Activated CD4-positive, alpha-beta T cell treated with anti-CD3 and anti-CD28 coated beads, Interleukin-2, amount 10 ng/mL, durations not matched to agents 7 days and 5 days (primary cell): ENCODE measurements at regions not wholly inside any gene's neighbourhood (a gene's known extent, or its start where the extent isn't known, plus 50 kb on each side); places are given as distances from the start of the nearest gene placed in this dataset.
"Not testable (repeated sequence)": the region's sequence is repeated elsewhere in the genome, so short reads cannot be mapped to it uniquely, and the experiment has no call there.

Experiments
- CTCF ChIA-PET: fragments of 350-600 bp; sonication (Branson Sonifier 250); formaldehyde crosslinking; loops from one replicate; lab custom pipeline; 2021; ENCODE audit warnings: antibody characterized with exemption; lab: Charles Lee
- POLR2A ChIA-PET: fragments of 350-600 bp; sonication (Branson Sonifier 250); formaldehyde crosslinking; loops from one replicate; lab custom pipeline; 2021; ENCODE audit warnings: antibody characterized with exemption; lab: Charles Lee
- DNase-seq: peaks from one replicate; pipeline ENCODE4 v3.0.0-alpha.2; 2020
- H3K27ac Mint-ChIP-seq: one replicate; pipeline ENCODE4 v1.8.0; 2021; ENCODE audit warnings: mild to moderate bottlenecking, moderate library complexity, mixed read lengths
- H3K27me3 Mint-ChIP-seq: one replicate; pipeline ENCODE4 v1.8.0; 2021; ENCODE audit warnings: mixed read lengths
- H3K36me3 Mint-ChIP-seq: one replicate; pipeline ENCODE4 v1.8.0; 2021; ENCODE audit warnings: low read depth, mixed read lengths
- H3K4me1 Mint-ChIP-seq: one replicate; pipeline ENCODE4 v1.8.0; 2021; ENCODE audit warnings: mixed read lengths
- H3K4me3 Mint-ChIP-seq: one replicate; pipeline ENCODE4 v1.8.0; 2021; ENCODE audit warnings: mild to moderate bottlenecking, moderate library complexity, mixed read lengths
- H3K9me3 Mint-ChIP-seq: one replicate; pipeline ENCODE4 v1.8.0; 2021; ENCODE audit warnings: mixed read lengths

- Mint-ChIP-seq H3K9me3 (peaks cover 7% of the 10 kb centered on the region), H3K4me1 (no peaks in the 10 kb centered on the region), H3K27me3 (no peaks in the 10 kb centered on the region), H3K27ac (no peak overlapping the region), H3K36me3 (peaks cover 1% of the 10 kb centered on the region), H3K4me3 (no peak overlapping the region)
- ChIA-PET POLR2A (no interaction called here), CTCF (no interaction called here)
- no peak for DNase-seq
Measured at GRCh38 chr2:160575368-160575767, 81.8 kb upstream of the RBMS1 start.

- H3K4me1 Mint-ChIP-seq = no peaks in the 10 kb centered on the region
- H3K9me3 Mint-ChIP-seq = peaks cover 7% of the 10 kb centered on the region
- H3K4me3 Mint-ChIP-seq = no peak overlapping the region
- H3K36me3 Mint-ChIP-seq = peaks cover 1% of the 10 kb centered on the region
- H3K27ac Mint-ChIP-seq = no peak overlapping the region
- CTCF ChIA-PET = no interaction called here
- no peaks in the 10 kb centered on the region for H3K27me3 Mint-ChIP-seq
- POLR2A ChIA-PET = no interaction called here
- no peak for DNase-seq
Measured at GRCh38 chr2:160576054-160576499, 82.5 kb upstream of the RBMS1 start.

- CTCF ChIA-PET, H3K27me3 Mint-ChIP-seq, H3K27ac Mint-ChIP-seq, DNase-seq, H3K4me3 Mint-ChIP-seq, H3K9me3 Mint-ChIP-seq, H3K36me3 Mint-ChIP-seq, H3K4me1 Mint-ChIP-seq, POLR2A ChIA-PET: not testable (repeated sequence)
Measured at GRCh38 chr2:160577081-160577480, 83.5 kb upstream of the RBMS1 start.

DNA sequence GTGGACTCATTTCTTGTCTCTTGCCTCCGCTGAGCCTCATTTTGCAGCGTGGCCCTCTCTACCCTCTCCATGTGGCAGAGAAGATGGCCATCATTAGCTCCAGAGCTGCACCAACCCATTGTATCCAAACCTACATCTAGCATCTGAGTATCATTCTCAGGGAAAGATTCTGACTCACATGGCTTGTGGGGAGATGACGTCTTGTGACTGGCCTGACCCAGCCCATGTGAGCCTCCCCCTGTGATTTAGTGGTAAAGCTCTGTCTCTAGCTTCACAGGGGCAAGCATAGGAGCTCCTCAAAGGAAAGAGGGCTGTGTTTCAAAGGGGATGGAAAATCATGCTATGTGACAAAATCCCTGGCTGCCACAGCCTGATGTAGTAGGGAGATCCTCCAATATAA is 87.4 kb upstream of the RBMS1 start:
- Mint-ChIP-seq H3K9me3 (peaks cover 3% of the 10 kb centered on the region), H3K27me3 (no peaks in the 10 kb centered on the region), H3K36me3 (no peaks in the 10 kb centered on the region), H3K4me1 (peaks cover 5% of the 10 kb centered on the region), H3K4me3 (no peak overlapping the region), H3K27ac (no peak overlapping the region)
- POLR2A ChIA-PET = no interaction called here
- no peak for DNase-seq
- CTCF ChIA-PET = interaction anchor here (0.6 kb wide), 2 partner anchors 151 to 175 kb away, joined by 3 read pairs; no protein-coding TSS in a partner anchor

DNA sequence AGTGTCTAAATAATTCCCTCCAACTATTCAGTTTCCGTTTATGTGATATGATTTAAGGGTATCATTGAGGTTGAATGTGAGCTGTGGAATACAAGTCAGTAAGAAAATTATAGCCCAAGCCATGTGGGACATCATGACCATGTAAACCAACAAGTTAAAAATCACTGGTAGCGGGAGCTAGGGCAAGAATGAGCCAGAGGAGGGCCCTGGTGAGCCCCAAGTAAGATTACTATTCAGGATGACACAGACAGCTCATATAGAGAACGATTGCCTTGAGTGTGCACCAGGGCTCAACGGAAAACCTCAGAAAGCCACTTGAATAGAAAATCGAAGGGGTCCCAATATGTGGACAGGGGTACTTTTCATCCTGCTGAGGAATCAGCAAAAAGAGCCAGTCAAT is 87.8 kb upstream of the RBMS1 start:
- Mint-ChIP-seq H3K27ac (no peak overlapping the region), H3K27me3 (no peaks in the 10 kb centered on the region), H3K9me3 (peaks cover 3% of the 10 kb centered on the region), H3K36me3 (no peaks in the 10 kb centered on the region), H3K4me1 (peaks cover 5% of the 10 kb centered on the region), H3K4me3 (no peak overlapping the region)
- DNase-seq = no peak
- CTCF ChIA-PET = interaction anchor here (0.6 kb wide), 1 partner anchor 152 kb away, joined by 3 read pairs; no protein-coding TSS in a partner anchor
- POLR2A ChIA-PET = no interaction called here

- no peaks in the 10 kb centered on the region for H3K36me3 Mint-ChIP-seq
- H3K27ac Mint-ChIP-seq = no peak overlapping the region
- H3K9me3 Mint-ChIP-seq = peaks cover 3% of the 10 kb centered on the region
- POLR2A ChIA-PET = no interaction called here
- no peaks in the 10 kb centered on the region for H3K27me3 Mint-ChIP-seq
- H3K4me3 Mint-ChIP-seq = no peak overlapping the region
- DNase-seq = no peak
- peaks cover 5% of the 10 kb centered on the region for H3K4me1 Mint-ChIP-seq
- CTCF ChIA-PET = interaction anchor here (0.6 kb wide), 2 partner anchors 29 to 40 kb away, joined by 3 to 4 read pairs; no protein-coding TSS in a partner anchor
Measured at GRCh38 chr2:160582081-160582480, 88.5 kb upstream of the RBMS1 start.

DNA sequence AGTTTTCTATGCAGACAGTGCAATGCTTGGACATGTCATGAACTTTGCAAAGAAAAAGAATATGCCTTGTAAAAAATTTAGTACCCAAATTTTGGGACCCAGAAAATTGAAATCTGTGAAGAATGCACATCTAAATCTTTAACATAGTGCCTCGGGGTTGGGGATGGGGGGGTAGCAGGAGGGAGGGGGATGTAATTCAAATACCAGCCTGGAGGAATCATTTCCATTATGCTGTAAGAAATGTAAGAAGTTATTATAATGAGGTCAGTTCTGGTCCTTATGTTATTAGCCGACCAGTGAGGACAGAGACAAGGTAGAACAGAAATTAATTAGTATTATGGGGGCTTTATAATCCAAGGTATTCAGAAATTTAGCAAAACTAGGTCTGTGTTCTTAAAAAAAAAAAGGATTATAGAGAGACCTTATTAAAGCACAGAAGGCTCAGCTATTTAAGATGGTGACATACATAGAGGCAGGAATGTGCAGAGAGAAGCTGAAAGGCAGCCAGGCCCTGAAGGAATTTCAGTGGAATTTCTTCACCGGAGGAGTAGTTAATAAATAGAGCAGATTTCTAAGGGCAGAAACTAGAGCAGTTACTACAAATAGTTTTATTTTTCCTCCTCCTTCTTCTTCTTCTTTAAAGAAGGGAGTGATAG is 89.0 kb upstream of the RBMS1 start:
- Mint-ChIP-seq H3K36me3 (no peaks in the 10 kb centered on the region), H3K9me3 (no peaks in the 10 kb centered on the region), H3K27ac (no peak overlapping the region), H3K27me3 (no peaks in the 10 kb centered on the region), H3K4me3 (no peak overlapping the region), H3K4me1 (peaks cover 5% of the 10 kb centered on the region)
- POLR2A ChIA-PET = no interaction called here
- no peak for DNase-seq
- CTCF ChIA-PET = interaction anchor here (0.6 to 1.0 kb wide), 2 partner anchors 28 to 65 kb away, joined by 3 read pairs; no protein-coding TSS in a partner anchor

DNA sequence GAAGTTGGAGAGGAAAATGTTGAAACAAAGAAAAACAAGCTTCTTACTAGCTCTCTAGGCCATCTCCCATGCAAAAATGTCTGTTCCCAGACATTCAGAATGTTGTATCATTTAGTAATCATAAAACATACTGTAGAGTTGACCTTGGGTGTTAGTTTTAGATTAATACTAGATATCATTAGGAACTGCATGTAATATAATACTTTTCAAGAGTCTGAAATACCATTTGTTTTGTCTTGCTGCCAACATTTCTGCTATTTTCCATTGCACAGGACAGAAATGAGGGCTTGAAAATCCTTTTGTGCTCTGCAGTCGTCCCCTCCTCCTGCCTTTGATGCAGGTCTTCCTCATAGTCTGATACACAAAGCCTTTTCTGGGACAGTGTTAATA is 89.5 kb upstream of the RBMS1 start:
- Mint-ChIP-seq H3K9me3 (no peaks in the 10 kb centered on the region), H3K4me1 (peaks cover 5% of the 10 kb centered on the region), H3K27ac (no peak overlapping the region), H3K36me3 (no peaks in the 10 kb centered on the region), H3K4me3 (no peak overlapping the region), H3K27me3 (no peaks in the 10 kb centered on the region)
- ChIA-PET POLR2A (no interaction called here), CTCF (interaction anchor here (1.0 kb wide), 1 partner anchor 66 kb away, joined by 3 read pairs; no protein-coding TSS in a partner anchor)
- DNase-seq = no peak

DNA sequence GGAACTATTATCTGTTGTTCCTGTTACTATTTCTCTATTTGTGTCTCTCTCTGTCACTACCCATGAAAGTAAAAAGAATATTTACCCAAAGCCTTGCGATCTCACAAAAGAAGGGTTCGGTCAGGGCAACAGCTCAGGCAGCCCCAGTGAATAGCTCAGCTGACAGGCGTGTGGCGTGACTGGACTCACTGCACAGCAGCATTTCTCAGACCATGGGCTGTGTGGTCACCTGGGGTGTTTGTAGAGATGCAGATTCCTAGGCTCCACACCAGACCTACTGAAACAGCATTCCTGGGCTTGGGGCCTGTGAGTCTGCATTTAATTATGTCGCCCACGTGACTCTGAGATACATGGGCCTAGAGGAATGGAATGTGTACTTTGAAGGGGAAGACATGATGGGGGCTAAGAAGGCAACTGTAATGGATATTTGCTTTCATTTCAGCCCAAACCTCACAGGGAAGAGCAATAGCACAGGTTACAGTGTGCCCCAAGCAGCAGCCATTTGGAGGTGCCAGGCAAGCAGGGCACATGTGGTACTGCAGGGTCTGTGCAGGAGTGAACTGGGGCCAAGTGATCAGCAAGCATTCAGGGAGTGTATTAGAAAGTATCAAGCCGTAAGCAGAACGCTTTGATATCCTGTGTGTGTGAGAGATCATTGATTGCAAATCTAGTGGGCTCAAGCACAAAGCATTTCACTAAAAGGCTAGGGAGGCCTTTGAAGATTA is 90.4 kb upstream of the RBMS1 start:
- no peaks in the 10 kb centered on the region for H3K27me3 Mint-ChIP-seq
- H3K4me3 Mint-ChIP-seq = no peak overlapping the region

DNA sequence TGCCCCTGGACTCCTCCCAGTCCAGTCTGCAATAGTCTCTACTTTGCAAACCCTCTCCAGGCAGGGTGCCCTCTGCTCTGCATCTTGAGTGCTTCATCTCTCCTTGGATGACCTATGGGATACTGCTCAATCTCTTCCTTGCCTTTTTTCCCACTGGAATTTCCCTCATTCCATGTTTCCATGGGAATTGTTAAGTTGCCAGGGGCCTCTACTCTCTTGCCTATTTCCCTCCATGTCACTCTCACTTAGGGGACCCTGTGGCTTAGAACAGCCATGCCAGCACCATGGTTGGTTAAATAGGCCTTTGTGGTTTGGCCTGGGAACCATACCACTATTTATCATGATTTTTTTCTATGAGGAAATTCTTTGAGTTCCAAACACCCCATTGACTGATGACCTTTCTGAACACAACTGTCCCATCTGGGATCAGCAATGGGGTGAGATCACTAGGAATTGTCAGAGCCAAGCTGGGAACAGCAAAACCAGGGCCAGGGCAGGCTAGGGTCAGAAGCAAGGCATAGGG is 91.4 kb upstream of the RBMS1 start:
- ChIA-PET POLR2A (no interaction called here), CTCF (no interaction called here)
- Mint-ChIP-seq H3K4me3 (no peak overlapping the region), H3K4me1 (peaks cover 5% of the 10 kb centered on the region), H3K9me3 (peaks cover 2% of the 10 kb centered on the region), H3K27ac (no peak overlapping the region), H3K27me3 (no peaks in the 10 kb centered on the region), H3K36me3 (peaks cover 1% of the 10 kb centered on the region)
- no peak for DNase-seq

More for the DNA sequence above, 90.4 kb upstream of the RBMS1 start:
- POLR2A ChIA-PET = no interaction called here
- Mint-ChIP-seq H3K36me3 (no peaks in the 10 kb centered on the region), H3K9me3 (no peaks in the 10 kb centered on the region), H3K4me1 (peaks cover 5% of the 10 kb centered on the region), H3K27ac (no peak overlapping the region)
- CTCF ChIA-PET = no interaction called here
- no peak for DNase-seq

- H3K9me3 Mint-ChIP-seq = peaks cover 22% of the 10 kb centered on the region
- no peak overlapping the region for H3K4me3 Mint-ChIP-seq
- DNase-seq = no peak
- peaks cover 1% of the 10 kb centered on the region for H3K36me3 Mint-ChIP-seq
- ChIA-PET POLR2A (no interaction called here), CTCF (no interaction called here)
- H3K27ac Mint-ChIP-seq = no peak overlapping the region
- no peaks in the 10 kb centered on the region for H3K27me3 Mint-ChIP-seq
- peaks cover 3% of the 10 kb centered on the region for H3K4me1 Mint-ChIP-seq
Measured at GRCh38 chr2:160590664-160591063, 97.1 kb upstream of the RBMS1 start.

- H3K9me3 Mint-ChIP-seq = peaks cover 22% of the 10 kb centered on the region
- no peak overlapping the region for H3K27ac Mint-ChIP-seq
- H3K27me3 Mint-ChIP-seq = no peaks in the 10 kb centered on the region
- H3K4me1 Mint-ChIP-seq = no peaks in the 10 kb centered on the region
- ChIA-PET CTCF (no interaction called here), POLR2A (no interaction called here)
- DNase-seq = no peak
- H3K4me3 Mint-ChIP-seq = no peak overlapping the region
- H3K36me3 Mint-ChIP-seq = peaks cover 1% of the 10 kb centered on the region
Measured at GRCh38 chr2:160592401-160592800, 98.8 kb upstream of the RBMS1 start.

- Mint-ChIP-seq H3K4me1 (no peaks in the 10 kb centered on the region), H3K4me3 (no peak overlapping the region), H3K27me3 (no peaks in the 10 kb centered on the region), H3K9me3 (peaks cover 22% of the 10 kb centered on the region), H3K27ac (no peak overlapping the region), H3K36me3 (peaks cover 1% of the 10 kb centered on the region)
- DNase-seq = no peak
- POLR2A ChIA-PET = no interaction called here
- CTCF ChIA-PET = no interaction called here
Measured at GRCh38 chr2:160592993-160593392, 99.4 kb upstream of the RBMS1 start.
